GM12873 (cell line): ENCODE measurements at regions not wholly inside any gene's neighbourhood (a gene's known extent, or its start where the extent isn't known, plus 50 kb on each side); places are given as distances from the start of the nearest gene placed in this dataset.

Experiments
- TF ChIP-seq, protein P1 (sequence below): IDR thresholded peaks from 2 replicates; pipeline ENCODE4 v1.5.1; 2012; ENCODE audit warnings: low read depth, mild to moderate bottlenecking, moderate library complexity, low read length, control low read depth; ENCODE audit not compliant: insufficient read depth; ENCODE audit errors: missing control alignments

GRCh38 chr5:148723143-148723542 is 68.8 kb upstream of the HTR4 start:
- TF ChIP-seq, protein P1, sequence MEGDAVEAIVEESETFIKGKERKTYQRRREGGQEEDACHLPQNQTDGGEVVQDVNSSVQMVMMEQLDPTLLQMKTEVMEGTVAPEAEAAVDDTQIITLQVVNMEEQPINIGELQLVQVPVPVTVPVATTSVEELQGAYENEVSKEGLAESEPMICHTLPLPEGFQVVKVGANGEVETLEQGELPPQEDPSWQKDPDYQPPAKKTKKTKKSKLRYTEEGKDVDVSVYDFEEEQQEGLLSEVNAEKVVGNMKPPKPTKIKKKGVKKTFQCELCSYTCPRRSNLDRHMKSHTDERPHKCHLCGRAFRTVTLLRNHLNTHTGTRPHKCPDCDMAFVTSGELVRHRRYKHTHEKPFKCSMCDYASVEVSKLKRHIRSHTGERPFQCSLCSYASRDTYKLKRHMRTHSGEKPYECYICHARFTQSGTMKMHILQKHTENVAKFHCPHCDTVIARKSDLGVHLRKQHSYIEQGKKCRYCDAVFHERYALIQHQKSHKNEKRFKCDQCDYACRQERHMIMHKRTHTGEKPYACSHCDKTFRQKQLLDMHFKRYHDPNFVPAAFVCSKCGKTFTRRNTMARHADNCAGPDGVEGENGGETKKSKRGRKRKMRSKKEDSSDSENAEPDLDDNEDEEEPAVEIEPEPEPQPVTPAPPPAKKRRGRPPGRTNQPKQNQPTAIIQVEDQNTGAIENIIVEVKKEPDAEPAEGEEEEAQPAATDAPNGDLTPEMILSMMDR: no peak

- TF ChIP-seq, protein P1: no peak
Measured at GRCh38 chr5:148725675-148726074, 71.3 kb upstream of the HTR4 start.

GRCh38 chr5:148729182-148729581 is 74.9 kb upstream of the HTR4 start:
- TF ChIP-seq, protein P1: no peak

GRCh38 chr5:148730270-148730669 is 75.9 kb upstream of the HTR4 start:
- TF ChIP-seq, protein P1: no peak

GRCh38 chr5:148730942-148731898 is 76.9 kb upstream of the HTR4 start:
- TF ChIP-seq, protein P1: peak; percentile 83

DNA sequence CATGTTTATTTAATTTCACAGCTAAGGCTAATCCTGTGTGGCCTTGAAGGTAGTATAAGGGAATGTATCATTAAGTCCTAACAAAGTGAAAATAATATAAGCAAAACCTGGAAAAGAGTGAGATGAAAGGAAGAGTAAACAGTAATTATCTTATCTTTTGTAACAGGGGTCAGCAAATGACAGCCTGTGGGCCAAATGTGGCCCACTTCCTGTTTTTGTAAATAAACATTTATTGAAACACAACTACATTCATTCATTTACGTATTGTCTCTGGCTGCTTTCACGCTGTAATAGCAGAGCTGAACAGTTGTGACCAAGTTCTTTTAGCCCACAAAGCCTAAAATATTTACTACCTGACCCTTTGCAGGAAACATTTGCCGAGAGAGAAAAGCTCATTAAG is 78.4 kb upstream of the HTR4 start:
- TF ChIP-seq, protein P1: no peak

GRCh38 chr5:148733601-148734438 is 79.5 kb upstream of the HTR4 start:
- TF ChIP-seq, protein P1: peak; percentile 72
